ENCODE measurements at regions not wholly inside any gene's neighbourhood (a gene's known extent, or its start where the extent isn't known, plus 50 kb on each side); places are given as distances from the start of the nearest gene placed in this dataset.
"Not testable (repeated sequence)": the region's sequence is repeated elsewhere in the genome, so short reads cannot be mapped to it uniquely, and the experiment has no call there.

GRCh38 chr6:149127212-149127611 lies 190.3 kb upstream of the TAB2 start:
- no peak for FAIRE-seq

GRCh38 chr6:149128489-149129145 lies 188.9 kb upstream of the TAB2 start:
- FAIRE-seq (no peak), DNase-seq (ENCODE audit: insufficient read length, low spot score) (no peak)

More at GRCh38 chr6:149127212-149127611, 190.3 kb upstream of the TAB2 start:
- DNase-seq (ENCODE audit: insufficient read length, low spot score) = no peak

GRCh38 chr6:149129371-149130077 lies 188.0 kb upstream of the TAB2 start:
- no peak for FAIRE-seq
- DNase-seq (ENCODE audit: insufficient read length, low spot score) = no peak

GRCh38 chr6:149130090-149130489 lies 187.4 kb upstream of the TAB2 start:
- DNase-seq (ENCODE audit: insufficient read length, low spot score) = no peak
- FAIRE-seq = no peak

GRCh38 chr6:149130508-149130907 lies 187.0 kb upstream of the TAB2 start:
- no peak for FAIRE-seq

GRCh38 chr6:149131891-149132290 lies 185.6 kb upstream of the TAB2 start:
- FAIRE-seq (no peak), DNase-seq (ENCODE audit: insufficient read length, low spot score) (no peak)

More at GRCh38 chr6:149130508-149130907, 187.0 kb upstream of the TAB2 start:
- no peak for DNase-seq (ENCODE audit: insufficient read length, low spot score)

- FAIRE-seq (no peak), DNase-seq (ENCODE audit: insufficient read length, low spot score) (no peak)
Observed at GRCh38 chr6:149132336-149132735, 185.2 kb upstream of the TAB2 start.

- no peak for FAIRE-seq
- no peak for DNase-seq (ENCODE audit: insufficient read length, low spot score)
Observed at GRCh38 chr6:149134511-149134933, 183.0 kb upstream of the TAB2 start.

GRCh38 chr6:149135809-149136208 lies 181.7 kb upstream of the TAB2 start:
- DNase-seq (ENCODE audit: insufficient read length, low spot score) (no peak), FAIRE-seq (no peak)

GRCh38 chr6:149136273-149136912 lies 181.1 kb upstream of the TAB2 start:
- FAIRE-seq = no peak
- DNase-seq (ENCODE audit: insufficient read length, low spot score) = no peak

GRCh38 chr6:149136913-149137286 lies 180.6 kb upstream of the TAB2 start:
- DNase-seq (ENCODE audit: insufficient read length, low spot score) (no peak), FAIRE-seq (no peak)

- no peak for FAIRE-seq
- no peak for DNase-seq (ENCODE audit: insufficient read length, low spot score)
Observed at GRCh38 chr6:149137594-149137993, 179.9 kb upstream of the TAB2 start.

- DNase-seq (ENCODE audit: insufficient read length, low spot score) (no peak), FAIRE-seq (no peak)
Observed at GRCh38 chr6:149138089-149138488, 179.4 kb upstream of the TAB2 start.

- FAIRE-seq (no peak), DNase-seq (ENCODE audit: insufficient read length, low spot score) (no peak)
Observed at GRCh38 chr6:149138699-149139294, 178.7 kb upstream of the TAB2 start.

- DNase-seq (ENCODE audit: insufficient read length, low spot score) (no peak), FAIRE-seq (no peak)
Observed at GRCh38 chr6:149139782-149140136, 177.8 kb upstream of the TAB2 start.

- FAIRE-seq = no peak
- DNase-seq (ENCODE audit: insufficient read length, low spot score) = no peak
Observed at GRCh38 chr6:149140137-149140909, 177.2 kb upstream of the TAB2 start.

GRCh38 chr6:149140910-149141290 lies 176.6 kb upstream of the TAB2 start:
- DNase-seq (ENCODE audit: insufficient read length, low spot score) (no peak), FAIRE-seq (no peak)

GRCh38 chr6:149142924-149143429 lies 174.5 kb upstream of the TAB2 start:
- no peak for FAIRE-seq

GRCh38 chr6:149145800-149146199 lies 171.7 kb upstream of the TAB2 start:
- not testable (repeated sequence) for FAIRE-seq; DNase-seq (ENCODE audit: insufficient read length, low spot score)

More at GRCh38 chr6:149142924-149143429, 174.5 kb upstream of the TAB2 start:
- DNase-seq (ENCODE audit: insufficient read length, low spot score) = no peak

- DNase-seq (ENCODE audit: insufficient read length, low spot score) = no peak
- FAIRE-seq = no peak
Observed at GRCh38 chr6:149147195-149147594, 170.3 kb upstream of the TAB2 start.

All from HTR-8/SVneo (cell line).